ENCODE measurements at regions not wholly inside any gene's neighbourhood (a gene's known extent, or its start where the extent isn't known, plus 50 kb on each side); places are given as distances from the start of the nearest gene placed in this dataset.
A peak's percentile ranks its signal among the peaks of the same experiment; 100 is the strongest.

DNA sequence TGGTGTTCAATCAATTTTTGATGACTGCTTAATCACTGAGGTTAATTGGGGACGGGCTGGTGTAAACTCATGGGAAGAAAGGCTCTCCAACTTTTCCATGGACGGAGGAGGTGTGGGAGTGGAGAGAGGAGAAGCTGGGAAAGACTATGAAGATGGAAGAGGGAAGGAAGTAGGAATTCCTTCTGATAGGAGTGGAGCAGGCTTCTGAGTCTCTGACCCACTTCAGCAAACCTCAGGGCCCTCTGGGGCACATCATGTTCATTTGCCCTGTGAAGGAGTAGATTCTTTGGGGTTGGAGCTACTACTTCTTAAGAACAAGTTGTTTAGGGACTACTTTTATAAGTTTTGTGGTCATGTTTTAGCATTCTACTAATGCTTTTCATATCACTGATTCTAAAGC lies 87.0 kb upstream of the MAP4K3 start:
- no peaks in the 10 kb centered on the region for H3K27me3 ChIP-seq (ENCODE audit: insufficient read depth, low read depth, severe bottlenecking)
- no peak overlapping the region for H3K4me3 ChIP-seq (ENCODE audit: low read depth, low read length)
- H3K27ac ChIP-seq = no peak overlapping the region
- no peaks in the 10 kb centered on the region for H3K36me3 ChIP-seq
- peaks cover 6% of the 10 kb centered on the region for H3K9me3 ChIP-seq (ENCODE audit: severe bottlenecking)
- TF ChIP-seq, protein P1, sequence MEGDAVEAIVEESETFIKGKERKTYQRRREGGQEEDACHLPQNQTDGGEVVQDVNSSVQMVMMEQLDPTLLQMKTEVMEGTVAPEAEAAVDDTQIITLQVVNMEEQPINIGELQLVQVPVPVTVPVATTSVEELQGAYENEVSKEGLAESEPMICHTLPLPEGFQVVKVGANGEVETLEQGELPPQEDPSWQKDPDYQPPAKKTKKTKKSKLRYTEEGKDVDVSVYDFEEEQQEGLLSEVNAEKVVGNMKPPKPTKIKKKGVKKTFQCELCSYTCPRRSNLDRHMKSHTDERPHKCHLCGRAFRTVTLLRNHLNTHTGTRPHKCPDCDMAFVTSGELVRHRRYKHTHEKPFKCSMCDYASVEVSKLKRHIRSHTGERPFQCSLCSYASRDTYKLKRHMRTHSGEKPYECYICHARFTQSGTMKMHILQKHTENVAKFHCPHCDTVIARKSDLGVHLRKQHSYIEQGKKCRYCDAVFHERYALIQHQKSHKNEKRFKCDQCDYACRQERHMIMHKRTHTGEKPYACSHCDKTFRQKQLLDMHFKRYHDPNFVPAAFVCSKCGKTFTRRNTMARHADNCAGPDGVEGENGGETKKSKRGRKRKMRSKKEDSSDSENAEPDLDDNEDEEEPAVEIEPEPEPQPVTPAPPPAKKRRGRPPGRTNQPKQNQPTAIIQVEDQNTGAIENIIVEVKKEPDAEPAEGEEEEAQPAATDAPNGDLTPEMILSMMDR (IDR thresholded peaks at IDR 0.05; ENCODE audit: low read depth, low read length) = no peak
- no peak for DNase-seq

DNA sequence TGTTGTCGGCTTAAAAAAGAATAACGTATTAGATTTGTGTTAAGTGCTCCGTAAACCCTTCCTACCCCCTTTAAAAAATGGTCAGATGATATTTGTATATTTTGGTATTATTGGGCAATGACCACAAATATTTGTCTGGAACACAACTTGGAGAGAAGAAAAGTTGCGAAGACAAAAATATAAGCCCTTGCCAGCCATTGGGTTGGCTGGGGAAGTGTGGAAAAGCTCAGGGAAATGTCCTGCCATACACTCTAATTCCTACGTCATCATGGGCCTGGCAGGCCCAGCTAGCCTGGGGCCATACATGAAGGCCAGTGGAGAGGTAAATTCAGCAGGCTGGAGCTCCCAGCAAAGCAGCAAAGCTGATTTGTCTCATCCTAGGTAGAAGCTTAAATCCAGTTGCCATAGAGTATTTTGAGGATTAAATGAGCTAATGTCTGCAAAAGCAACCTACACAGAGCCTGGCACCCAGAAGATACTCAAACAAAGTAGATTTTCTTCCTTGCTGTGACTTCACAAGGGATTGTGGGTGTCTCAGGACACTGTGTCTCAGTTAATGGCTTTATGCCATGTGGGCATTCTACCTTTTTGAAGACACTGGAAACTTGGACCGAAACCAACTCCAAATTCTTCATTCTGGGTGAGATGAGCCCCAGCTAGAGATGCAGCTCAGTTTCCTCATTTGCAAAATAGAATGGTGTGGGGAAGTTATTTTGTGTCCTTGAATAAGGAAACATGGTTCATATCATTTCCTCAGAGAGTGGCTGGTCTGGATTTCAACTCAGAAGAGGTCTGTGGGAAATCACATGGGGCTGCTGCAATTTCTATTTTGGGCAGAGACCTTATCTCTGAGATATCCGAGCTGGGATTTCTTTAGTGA lies 87.9 kb upstream of the MAP4K3 start:
- peak; percentile 68 for DNase-seq
- TF ChIP-seq, protein P1 (IDR thresholded peaks at IDR 0.05; ENCODE audit: low read depth, low read length) = no peak
- Histone ChIP-seq H3K27me3 (ENCODE audit: insufficient read depth, low read depth, severe bottlenecking) (no peaks in the 10 kb centered on the region), H3K4me3 (ENCODE audit: low read depth, low read length) (no peak overlapping the region), H3K36me3 (no peaks in the 10 kb centered on the region), H3K9me3 (ENCODE audit: severe bottlenecking) (peaks cover 6% of the 10 kb centered on the region), H3K27ac (peak overlapping the region; percentile 8; the same call in 1 of the 2 replicates)

DNA sequence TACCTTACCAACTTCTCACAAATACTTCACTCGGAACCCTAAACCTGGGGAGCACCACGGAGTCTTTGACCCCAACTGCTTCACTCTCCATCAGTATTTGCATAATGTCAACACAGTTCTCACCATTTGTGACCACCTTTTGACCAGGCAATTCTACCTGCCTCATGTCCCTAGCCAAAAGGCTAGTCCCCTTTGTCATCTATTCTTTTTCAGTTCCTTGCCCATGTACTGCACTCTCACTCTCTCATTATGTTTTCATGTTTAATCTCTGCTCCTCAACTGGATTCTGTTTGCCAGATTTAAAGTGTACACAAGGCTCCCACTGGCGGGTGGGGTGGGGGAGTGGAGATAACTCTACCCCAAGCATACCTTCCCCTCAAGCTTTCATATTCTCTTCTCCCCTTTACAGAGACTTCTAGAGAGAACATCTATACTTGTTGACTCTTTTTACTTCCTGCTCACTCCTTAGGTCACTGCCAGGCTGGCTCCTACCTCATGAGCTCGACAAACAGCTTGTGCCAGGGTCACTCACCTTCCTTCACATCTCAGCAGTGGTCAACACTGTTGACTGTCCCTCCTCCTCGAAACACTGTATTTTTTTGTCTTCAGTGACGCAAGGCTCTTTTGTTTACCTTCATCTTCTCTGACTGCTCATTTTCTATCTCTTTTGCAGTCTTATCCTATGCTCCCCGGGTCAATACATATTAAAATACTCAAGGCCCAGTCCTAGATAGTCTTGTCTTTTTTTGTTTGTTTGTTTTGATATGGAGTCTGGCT lies 88.7 kb upstream of the MAP4K3 start:
- no peaks in the 10 kb centered on the region for H3K27me3 ChIP-seq (ENCODE audit: insufficient read depth, low read depth, severe bottlenecking)
- H3K36me3 ChIP-seq = no peaks in the 10 kb centered on the region
- no peak overlapping the region for H3K4me3 ChIP-seq (ENCODE audit: low read depth, low read length)
- H3K27ac ChIP-seq = no peak overlapping the region
- peaks cover 6% of the 10 kb centered on the region for H3K9me3 ChIP-seq (ENCODE audit: severe bottlenecking)
- no peak for DNase-seq
- TF ChIP-seq, protein P1 (IDR thresholded peaks at IDR 0.05; ENCODE audit: low read depth, low read length) = no peak

DNA sequence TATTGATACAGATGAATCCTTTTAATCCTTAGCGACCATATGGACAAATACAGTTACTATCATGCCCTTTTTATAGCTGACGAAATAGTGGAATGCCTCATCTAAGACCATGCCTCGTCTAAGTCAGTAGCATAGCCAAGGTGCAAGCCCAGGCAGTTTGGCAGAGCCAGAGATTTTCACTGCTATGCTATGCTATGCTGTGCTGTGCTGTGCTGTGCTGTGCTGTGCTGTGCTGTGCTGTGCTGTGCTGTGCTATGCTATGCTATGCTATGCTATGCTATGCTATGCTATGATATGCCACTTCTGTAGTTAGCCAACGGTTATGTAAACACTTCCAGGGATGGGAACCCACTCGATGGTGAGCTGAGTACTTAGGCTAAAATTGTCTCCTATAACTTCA lies 91.6 kb upstream of the MAP4K3 start:
- no peak overlapping the region for H3K4me3 ChIP-seq (ENCODE audit: low read depth, low read length)
- peaks cover 2% of the 10 kb centered on the region for H3K9me3 ChIP-seq (ENCODE audit: severe bottlenecking)
- no peak overlapping the region for H3K27ac ChIP-seq
- H3K36me3 ChIP-seq = no peaks in the 10 kb centered on the region
- DNase-seq = no peak
- TF ChIP-seq, protein P1 (IDR thresholded peaks at IDR 0.05; ENCODE audit: low read depth, low read length) = no peak
- no peaks in the 10 kb centered on the region for H3K27me3 ChIP-seq (ENCODE audit: insufficient read depth, low read depth, severe bottlenecking)

DNA sequence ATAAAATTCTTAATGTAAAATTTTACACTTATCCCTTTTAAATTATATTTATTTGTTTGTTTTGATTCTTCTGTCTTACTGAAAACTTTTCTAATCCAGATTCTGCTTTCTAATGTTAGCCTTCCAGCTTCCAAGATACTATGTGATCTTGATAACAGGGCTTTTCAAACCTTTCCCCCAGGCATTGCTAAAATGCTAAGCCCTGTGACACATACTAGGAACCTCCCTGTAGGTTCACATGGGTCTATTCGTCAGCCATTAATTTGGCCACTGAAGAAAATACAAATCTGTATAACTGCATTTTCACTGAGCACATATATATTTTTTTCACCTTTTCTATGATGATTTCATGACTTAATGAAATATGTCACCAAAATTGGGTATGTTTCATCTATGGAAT lies 92.8 kb upstream of the MAP4K3 start:
- H3K27me3 ChIP-seq (ENCODE audit: insufficient read depth, low read depth, severe bottlenecking) = no peaks in the 10 kb centered on the region
- H3K27ac ChIP-seq = no peak overlapping the region
- TF ChIP-seq, protein P1 (IDR thresholded peaks at IDR 0.05; ENCODE audit: low read depth, low read length) = no peak
- H3K9me3 ChIP-seq (ENCODE audit: severe bottlenecking) = peaks cover 2% of the 10 kb centered on the region
- H3K4me3 ChIP-seq (ENCODE audit: low read depth, low read length) = no peak overlapping the region
- DNase-seq = no peak
- H3K36me3 ChIP-seq = no peaks in the 10 kb centered on the region
